ENCODE measurements at regions not wholly inside any gene's neighbourhood (a gene's known extent, or its start where the extent isn't known, plus 50 kb on each side); places are given as distances from the start of the nearest gene placed in this dataset.

DNA sequence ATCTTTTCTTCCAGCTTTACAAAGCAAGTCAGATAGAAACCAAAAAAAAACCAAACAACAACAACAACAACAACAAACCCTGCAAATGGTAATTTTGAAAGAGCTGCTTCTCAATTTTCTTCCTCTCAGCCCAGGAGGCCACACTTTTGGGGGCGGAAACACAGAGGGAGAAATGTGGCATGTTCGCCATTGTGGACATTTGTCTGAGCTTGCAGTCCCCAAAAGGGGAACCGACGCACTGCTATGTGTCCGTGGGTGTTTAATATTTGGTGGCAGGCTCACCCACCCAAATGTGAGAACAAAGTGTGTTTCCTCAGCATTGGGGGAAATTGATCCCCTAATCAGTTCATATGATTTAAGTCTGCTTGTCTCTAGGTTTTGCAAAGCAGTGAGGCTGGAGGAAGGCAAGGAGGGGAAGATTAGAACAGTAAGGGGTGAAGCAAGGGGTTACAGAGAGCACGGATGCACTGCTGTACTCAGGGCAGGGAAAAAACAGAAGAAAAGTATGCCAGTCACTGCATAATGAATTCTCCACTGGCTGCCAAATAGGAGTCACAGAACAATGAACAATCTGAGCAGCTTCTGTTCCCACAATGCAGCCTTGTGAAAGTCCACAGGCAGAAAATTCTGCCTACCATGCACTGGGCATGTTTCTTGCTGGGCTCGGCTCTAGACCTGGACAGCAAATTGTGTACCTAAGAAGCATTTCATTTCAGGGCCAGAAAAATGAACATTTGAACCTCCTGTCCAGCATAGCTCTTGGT lies 74.7 kb upstream of the GPM6B start:
- no peak overlapping the region for H3K9ac ChIP-seq (ENCODE audit: extremely low read depth, low read length, poor library complexity, severe bottlenecking)

DNA sequence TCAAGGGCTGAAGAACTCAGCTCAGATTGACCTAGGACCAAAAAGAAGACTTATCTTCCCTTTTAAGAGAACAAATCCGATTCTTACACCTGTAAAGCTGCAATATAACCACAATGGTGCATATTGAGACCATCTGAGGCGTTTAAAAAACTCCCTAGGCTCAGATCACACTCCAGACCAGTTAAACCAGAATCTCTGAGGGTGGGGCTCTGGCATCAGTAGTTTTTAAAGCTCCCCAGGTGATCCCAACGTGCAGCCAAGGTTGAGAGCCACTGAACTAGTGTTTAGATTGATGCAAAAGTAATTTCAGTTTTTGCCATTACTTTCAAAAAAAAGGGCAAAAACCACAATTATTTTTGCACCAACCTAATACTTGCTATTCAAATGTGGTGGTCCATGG lies 73.9 kb upstream of the GPM6B start:
- Mint-ChIP-seq H3K27ac (no peak overlapping the region), H3K4me3 (no peak overlapping the region), H3K27me3 (ENCODE audit: insufficient read depth) (no peaks in the 10 kb centered on the region), H3K4me1 (peaks cover 25% of the 10 kb centered on the region), H3K36me3 (ENCODE audit: low read depth) (no peaks in the 10 kb centered on the region), H3K9me3 (peaks cover 47% of the 10 kb centered on the region)
- no peak for DNase-seq
- Histone ChIP-seq H3K4me1 (ENCODE audit: control insufficient read depth, insufficient read depth, low read length) (no peaks in the 10 kb centered on the region), H3K27ac (ENCODE audit: low read depth, low read length) (no peak overlapping the region), H3K27me3 (ENCODE audit: control insufficient read depth, insufficient read depth, low read length, poor library complexity, severe bottlenecking) (no peaks in the 10 kb centered on the region), H3K9ac (ENCODE audit: extremely low read depth, low read length, poor library complexity, severe bottlenecking) (no peak overlapping the region), H3K4me3 (ENCODE audit: low read length) (no peak overlapping the region), H3K9me3 (ENCODE audit: control insufficient read depth, low read length) (no peaks in the 10 kb centered on the region), H3K36me3 (ENCODE audit: control insufficient read depth, insufficient read depth, low read length) (no peaks in the 10 kb centered on the region)
- no peak for TF ChIP-seq CTCF (conservative IDR thresholded peaks at IDR 0.05)
- 90 to 100% methylated on average over 2 to 3 of the region's 3 CpGs for WGBS, 2 experiments (ENCODE audit: insufficient coverage in 1 of 2, insufficient read length in 1 of 2)

More for the DNA sequence above, 74.7 kb upstream of the GPM6B start:
- no peaks in the 10 kb centered on the region for H3K27me3 ChIP-seq (ENCODE audit: control insufficient read depth, insufficient read depth, low read length, poor library complexity, severe bottlenecking)
- 89% methylated on average over 7 of the region's 7 CpGs; no CpG with 5 or more reads in 1 of the 2 experiments for WGBS, 2 experiments (ENCODE audit: insufficient coverage in 1 of 2, insufficient read length in 1 of 2)
- DNase-seq: no peak
- H3K4me3 ChIP-seq (ENCODE audit: low read length): no peak overlapping the region
- no peaks in the 10 kb centered on the region for H3K36me3 ChIP-seq (ENCODE audit: control insufficient read depth, insufficient read depth, low read length)
- no peaks in the 10 kb centered on the region for H3K36me3 Mint-ChIP-seq (ENCODE audit: low read depth)
- no peak overlapping the region for H3K27ac Mint-ChIP-seq
- peaks cover 25% of the 10 kb centered on the region for H3K4me1 Mint-ChIP-seq
- no peaks in the 10 kb centered on the region for H3K4me1 ChIP-seq (ENCODE audit: control insufficient read depth, insufficient read depth, low read length)
- peaks cover 44% of the 10 kb centered on the region for H3K9me3 Mint-ChIP-seq
- no peak overlapping the region for H3K4me3 Mint-ChIP-seq
- no peaks in the 10 kb centered on the region for H3K27me3 Mint-ChIP-seq (ENCODE audit: insufficient read depth)
- peak overlapping the region; percentile 88 for H3K27ac ChIP-seq (ENCODE audit: low read depth, low read length)
- no peak for TF ChIP-seq CTCF (conservative IDR thresholded peaks at IDR 0.05)
- no peaks in the 10 kb centered on the region for H3K9me3 ChIP-seq (ENCODE audit: control insufficient read depth, low read length)

GRCh38 chrX:13888284-13888683 lies 71.4 kb upstream of the GPM6B start:
- H3K9ac ChIP-seq (ENCODE audit: extremely low read depth, low read length, poor library complexity, severe bottlenecking): no peak overlapping the region
- no peaks in the 10 kb centered on the region for H3K9me3 ChIP-seq (ENCODE audit: control insufficient read depth, low read length)
- Mint-ChIP-seq H3K9me3 (peaks cover 51% of the 10 kb centered on the region), H3K27me3 (ENCODE audit: insufficient read depth) (no peaks in the 10 kb centered on the region), H3K4me3 (no peak overlapping the region), H3K36me3 (ENCODE audit: low read depth) (no peaks in the 10 kb centered on the region), H3K27ac (peak overlapping the region; percentile 36), H3K4me1 (peaks cover 25% of the 10 kb centered on the region)
- H3K27me3 ChIP-seq (ENCODE audit: control insufficient read depth, insufficient read depth, low read length, poor library complexity, severe bottlenecking): no peaks in the 10 kb centered on the region
- H3K36me3 ChIP-seq (ENCODE audit: control insufficient read depth, insufficient read depth, low read length): no peaks in the 10 kb centered on the region
- 95 to 97% methylated on average over 6 of the region's 8 CpGs for WGBS, 2 experiments (ENCODE audit: insufficient coverage in 1 of 2, insufficient read length in 1 of 2)
- no peak overlapping the region for H3K27ac ChIP-seq (ENCODE audit: low read depth, low read length)
- no peak for DNase-seq
- no peaks in the 10 kb centered on the region for H3K4me1 ChIP-seq (ENCODE audit: control insufficient read depth, insufficient read depth, low read length)
- no peak for TF ChIP-seq CTCF (conservative IDR thresholded peaks at IDR 0.05)
- H3K4me3 ChIP-seq (ENCODE audit: low read length): no peak overlapping the region

Measured in endodermal cell (in vitro differentiated cells).